ENCODE measurements at regions not wholly inside any gene's neighbourhood (a gene's known extent, or its start where the extent isn't known, plus 50 kb on each side); places are given as distances from the start of the nearest gene placed in this dataset.

DNA sequence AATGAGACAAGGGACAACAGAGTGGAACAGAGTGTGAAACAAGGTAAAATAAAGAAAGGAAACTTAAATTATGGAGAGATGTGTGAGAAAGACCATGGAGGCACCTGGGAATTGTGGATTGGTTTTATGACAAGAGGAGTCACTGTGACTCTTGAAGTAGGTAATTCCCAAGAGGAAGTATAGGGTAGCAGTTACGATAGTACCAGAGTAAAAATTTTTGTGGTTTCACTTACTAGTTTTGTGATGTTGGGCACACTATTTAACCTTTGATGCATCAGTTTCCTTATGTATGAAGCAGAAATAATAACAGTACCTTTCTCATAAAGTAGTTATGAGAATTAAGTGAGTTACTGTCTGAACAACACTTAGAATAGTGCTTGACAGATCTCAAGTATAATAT is 267.9 kb upstream of the DPYD start:
- H3K4me1 ChIP-seq (ENCODE audit: insufficient read depth, low read length, poor library complexity, severe bottlenecking), result no peaks in the 10 kb centered on the region
- no peak for TF ChIP-seq CTCF (conservative IDR thresholded peaks at IDR 0.05; ENCODE audit: low read depth, low read length)
- TF ChIP-seq EZH2 (IDR thresholded peaks at IDR 0.05; ENCODE audit: borderline replicate concordance, low read depth, low read length, poor library complexity, severe bottlenecking), result no peak
- no TSS peak for BruUV-seq (replicated peaks)
- H3K27ac ChIP-seq (ENCODE audit: low read depth, low read length, poor library complexity, severe bottlenecking), result no peak overlapping the region
- H3K27me3 ChIP-seq (replicated peaks; ENCODE audit: insufficient read depth, low read depth, low read length, poor library complexity), result no peaks in the 10 kb centered on the region
- intact Hi-C loops (cut with micrococcal nuclease; ENCODE audit: unreplicated experiment), result no loop called here
- H3K36me3 ChIP-seq (ENCODE audit: insufficient read depth, low read length, poor library complexity, severe bottlenecking), result no peaks in the 10 kb centered on the region
- ChIA-PET CTCF (no interaction called here), POLR2A (ENCODE audit: low non-redundant PET) (no interaction called here)
- DNase-seq (ENCODE audit: low spot score), result no peak
- H3K4me3 ChIP-seq (ENCODE audit: low read depth, low read length, poor library complexity, severe bottlenecking), result no peak overlapping the region
- no peaks in the 10 kb centered on the region for H3K9me3 ChIP-seq (ENCODE audit: low read depth, low read length, poor library complexity, severe bottlenecking)

GRCh38 chr1:98184856-98185255 is 264.0 kb upstream of the DPYD start:
- H3K4me3 ChIP-seq (ENCODE audit: low read depth, low read length, poor library complexity, severe bottlenecking), result no peak overlapping the region
- no peaks in the 10 kb centered on the region for H3K9me3 ChIP-seq (ENCODE audit: low read depth, low read length, poor library complexity, severe bottlenecking)
- intact Hi-C loops (cut with micrococcal nuclease; ENCODE audit: unreplicated experiment), result no loop called here
- H3K36me3 ChIP-seq (ENCODE audit: insufficient read depth, low read length, poor library complexity, severe bottlenecking), result no peaks in the 10 kb centered on the region
- no peaks in the 10 kb centered on the region for H3K27me3 ChIP-seq (replicated peaks; ENCODE audit: insufficient read depth, low read depth, low read length, poor library complexity)
- no TSS peak for BruUV-seq (replicated peaks)
- DNase-seq (ENCODE audit: low spot score), result no peak
- H3K27ac ChIP-seq (ENCODE audit: low read depth, low read length, poor library complexity, severe bottlenecking), result no peak overlapping the region
- CTCF ChIA-PET, result no interaction called here
- no peaks in the 10 kb centered on the region for H3K4me1 ChIP-seq (ENCODE audit: insufficient read depth, low read length, poor library complexity, severe bottlenecking)
- TF ChIP-seq CTCF (conservative IDR thresholded peaks at IDR 0.05; ENCODE audit: low read depth, low read length) (no peak), EZH2 (IDR thresholded peaks at IDR 0.05; ENCODE audit: borderline replicate concordance, low read depth, low read length, poor library complexity, severe bottlenecking) (no peak)
- POLR2A ChIA-PET (ENCODE audit: low non-redundant PET), result no interaction called here

GRCh38 chr1:98181036-98181764 is 260.4 kb upstream of the DPYD start:
- BruUV-seq (replicated peaks), result no TSS peak
- peaks cover 7% of the 10 kb centered on the region for H3K4me1 ChIP-seq (ENCODE audit: insufficient read depth, low read length, poor library complexity, severe bottlenecking)
- ChIA-PET POLR2A (ENCODE audit: low non-redundant PET) (no interaction called here), CTCF (no interaction called here)
- intact Hi-C loops (cut with micrococcal nuclease; ENCODE audit: unreplicated experiment), result no loop called here
- DNase-seq (ENCODE audit: low spot score), result no peak
- no peak overlapping the region for H3K27ac ChIP-seq (ENCODE audit: low read depth, low read length, poor library complexity, severe bottlenecking)
- TF ChIP-seq CTCF (conservative IDR thresholded peaks at IDR 0.05; ENCODE audit: low read depth, low read length), result no peak
- TF ChIP-seq EZH2 (IDR thresholded peaks at IDR 0.05; ENCODE audit: borderline replicate concordance, low read depth, low read length, poor library complexity, severe bottlenecking), result no peak
- no peak overlapping the region for H3K4me3 ChIP-seq (ENCODE audit: low read depth, low read length, poor library complexity, severe bottlenecking)
- no peaks in the 10 kb centered on the region for H3K36me3 ChIP-seq (ENCODE audit: insufficient read depth, low read length, poor library complexity, severe bottlenecking)
- no peaks in the 10 kb centered on the region for H3K9me3 ChIP-seq (ENCODE audit: low read depth, low read length, poor library complexity, severe bottlenecking)
- no peaks in the 10 kb centered on the region for H3K27me3 ChIP-seq (replicated peaks; ENCODE audit: insufficient read depth, low read depth, low read length, poor library complexity)

Measured in A673 (cell line).